NCI-H510A (cell line): ENCODE measurements at regions not wholly inside any gene's neighbourhood (a gene's known extent, or its start where the extent isn't known, plus 50 kb on each side); places are given as distances from the start of the nearest gene placed in this dataset.
"Not testable (repeated sequence)": the region's sequence is repeated elsewhere in the genome, so short reads cannot be mapped to it uniquely, and the experiment has no call there.

ENCODE experiments used
- DNase-seq: peaks from one replicate; lab custom pipeline; 2025; lab: John Stamatoyannopoulos, UW

GRCh38 chr10:52540479-52540984, 226.5 kb downstream of the DKK1 start:
- DNase-seq, result no peak

DNA sequence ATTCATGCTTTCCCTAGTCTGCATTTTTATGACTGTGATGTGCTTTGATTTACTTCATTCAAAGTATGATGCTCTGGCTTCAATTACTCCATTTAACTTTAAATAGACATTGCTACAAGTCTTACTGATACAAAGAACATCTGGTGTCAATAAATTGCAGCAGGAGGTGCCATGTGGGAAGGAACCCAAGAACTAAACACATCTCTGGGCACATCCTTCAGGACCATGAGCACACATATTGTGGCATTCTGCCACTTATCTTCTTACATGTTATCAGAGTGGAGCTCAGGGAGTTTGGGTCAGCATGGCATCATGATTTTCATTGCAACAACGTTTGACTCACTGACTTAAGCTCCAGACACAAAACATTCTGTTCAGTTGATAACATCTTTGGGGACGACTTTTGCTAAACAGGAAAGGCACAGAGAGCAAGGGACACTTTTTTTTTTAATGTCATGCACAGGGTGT, 227.0 kb downstream of the DKK1 start:
- no peak for DNase-seq

DNA sequence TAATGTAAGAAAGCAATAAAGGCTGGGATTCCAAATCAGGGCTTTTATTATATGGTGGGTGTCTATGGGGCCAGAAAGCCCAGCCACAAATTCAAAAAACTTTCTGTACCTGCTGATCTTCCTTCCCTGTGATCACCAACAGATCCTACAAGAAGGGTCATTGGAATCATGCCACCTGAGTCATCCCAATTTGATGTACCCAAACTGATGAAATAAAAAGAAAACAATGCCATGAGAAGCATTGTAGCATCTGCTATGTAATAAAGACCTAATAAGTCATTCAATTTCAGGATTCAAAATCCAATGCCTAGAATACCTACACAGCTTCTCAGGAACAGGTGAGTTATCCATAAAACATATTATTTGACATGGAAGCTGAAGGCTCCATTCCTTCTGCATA, 228.8 kb downstream of the DKK1 start:
- no peak for DNase-seq

GRCh38 chr10:52551046-52551445, 221.5 kb downstream of the MBL2 start:
- DNase-seq, result no peak

DNA sequence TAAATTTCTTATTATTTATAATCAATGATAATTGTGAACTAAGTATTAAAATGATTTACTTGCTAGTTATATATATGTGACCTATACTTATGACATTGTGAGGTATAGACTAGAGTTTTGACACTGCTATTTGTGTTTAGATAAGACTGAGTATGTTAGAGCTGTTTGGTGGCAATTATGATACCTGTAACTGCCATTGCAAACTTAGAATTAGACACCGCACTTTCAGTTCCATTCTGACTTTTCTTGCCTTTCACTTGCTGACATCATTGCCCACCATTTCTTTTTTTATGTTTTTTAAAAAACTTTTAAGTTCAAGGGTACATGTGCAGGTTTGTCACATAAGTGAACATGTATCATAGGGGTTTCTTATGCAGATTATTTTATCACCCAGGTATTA, 214.5 kb downstream of the MBL2 start:
- DNase-seq, result no peak

DNA sequence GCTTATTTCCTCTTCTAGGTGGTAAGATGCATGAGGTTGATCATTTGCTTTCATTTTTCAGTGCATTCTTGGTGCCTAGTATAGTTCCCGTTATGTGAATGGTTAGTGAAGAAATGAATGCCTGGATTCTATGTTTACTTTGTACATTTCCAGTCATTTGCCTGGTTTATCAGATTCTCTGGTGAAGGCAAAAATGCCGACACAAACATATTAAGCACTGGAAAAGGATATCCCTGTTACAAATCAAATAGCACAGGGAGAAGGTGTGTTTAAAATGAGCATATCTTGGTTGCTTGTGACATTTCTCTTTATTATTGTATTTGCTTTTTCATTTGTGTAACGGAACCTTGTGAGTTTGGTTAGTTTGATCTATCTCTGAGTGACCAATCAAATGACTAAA, 211.3 kb downstream of the MBL2 start:
- no peak for DNase-seq

DNA sequence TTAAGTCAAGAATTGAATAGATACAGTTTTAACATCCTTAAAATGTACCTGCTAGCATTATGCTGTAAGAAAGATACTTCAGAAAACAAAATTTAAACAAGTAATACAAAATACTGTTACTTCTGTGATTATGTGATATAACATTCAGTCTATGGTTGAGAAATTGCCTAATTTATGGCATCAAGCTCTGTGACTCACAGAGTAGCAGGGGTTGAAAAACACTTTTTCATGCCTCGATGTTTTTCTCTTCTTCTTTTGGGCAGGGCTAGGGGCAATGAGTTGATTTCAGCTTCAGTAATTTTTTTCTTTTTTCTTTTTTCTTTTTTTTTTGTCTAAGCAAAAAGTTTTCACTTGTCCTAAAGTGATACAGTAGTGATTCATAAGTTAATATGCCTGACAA, 209.2 kb downstream of the MBL2 start:
- DNase-seq, result no peak

DNA sequence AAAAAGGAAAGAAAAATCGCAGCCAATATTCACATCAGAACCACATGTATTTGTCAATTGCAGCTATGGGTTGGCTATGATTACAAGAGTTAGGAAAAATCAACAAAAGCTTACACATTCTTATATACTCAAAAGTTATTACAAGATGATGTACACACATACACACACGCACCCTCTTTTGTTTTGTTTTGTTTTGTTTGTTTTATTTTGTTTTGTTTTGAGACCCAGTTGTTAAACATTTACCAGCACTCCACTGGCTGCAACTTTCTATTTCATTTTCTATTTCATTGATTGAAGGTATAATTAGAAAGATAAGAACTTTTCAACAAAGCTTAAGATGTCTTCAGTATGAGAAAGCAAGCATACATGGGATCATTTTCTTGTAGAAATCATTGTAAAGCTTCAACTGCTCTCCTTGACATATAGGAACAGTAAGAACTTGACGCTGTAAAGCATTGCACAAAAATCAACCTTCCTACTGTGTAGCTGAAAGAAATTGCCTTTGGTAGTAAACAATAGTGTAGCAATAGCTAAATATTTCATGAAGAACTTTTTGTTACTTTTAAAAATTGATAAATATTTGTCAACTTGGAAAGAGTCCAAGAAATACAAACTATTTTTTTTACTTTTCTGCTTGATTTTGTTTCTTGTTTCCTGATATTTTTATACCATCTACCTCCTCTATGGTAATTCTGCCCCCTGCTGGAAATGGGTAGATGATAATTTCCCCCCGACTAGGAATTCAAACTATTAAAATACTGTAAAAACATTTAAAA, 205.9 kb downstream of the MBL2 start:
- DNase-seq, result no peak

DNA sequence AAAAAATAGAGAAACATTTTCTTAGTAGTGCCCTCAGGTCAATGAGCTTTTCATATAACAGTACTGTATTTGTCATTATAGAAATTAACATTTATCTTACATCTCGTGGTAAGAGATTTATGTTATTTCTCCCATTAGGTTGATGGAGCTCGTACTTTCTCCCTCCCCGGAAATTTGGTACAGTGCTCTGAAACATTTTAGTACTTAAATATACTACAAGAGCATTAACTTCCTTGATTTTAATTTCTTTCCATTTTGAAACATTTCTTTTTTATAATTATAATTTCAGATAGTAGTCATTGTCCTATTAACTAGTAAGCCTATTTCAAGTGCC, 205.4 kb downstream of the MBL2 start:
- DNase-seq, result no peak

- no peak for DNase-seq
Measured at GRCh38 chr10:52568309-52568708, 204.3 kb downstream of the MBL2 start.

DNA sequence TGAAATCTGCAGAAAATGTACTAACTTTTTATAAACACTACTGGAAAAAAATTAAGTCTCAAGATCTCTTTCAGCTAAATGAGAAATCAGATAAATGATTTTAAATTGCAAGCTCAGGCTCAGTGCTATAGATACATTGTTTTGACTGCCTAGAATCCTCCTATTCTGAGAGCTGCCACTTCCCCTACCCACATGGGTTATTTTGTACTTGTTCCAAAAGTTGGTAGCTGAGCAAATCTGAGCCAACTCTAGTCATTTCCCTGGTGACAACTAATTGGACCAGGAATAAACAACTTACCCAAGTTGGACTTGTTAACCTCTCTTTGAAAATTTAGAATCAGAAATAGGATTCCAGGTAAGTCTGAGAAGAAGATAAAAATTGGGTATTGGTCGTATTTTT, 202.1 kb downstream of the MBL2 start:
- DNase-seq, result no peak

GRCh38 chr10:52571018-52571417, 201.6 kb downstream of the MBL2 start:
- DNase-seq, result no peak

DNA sequence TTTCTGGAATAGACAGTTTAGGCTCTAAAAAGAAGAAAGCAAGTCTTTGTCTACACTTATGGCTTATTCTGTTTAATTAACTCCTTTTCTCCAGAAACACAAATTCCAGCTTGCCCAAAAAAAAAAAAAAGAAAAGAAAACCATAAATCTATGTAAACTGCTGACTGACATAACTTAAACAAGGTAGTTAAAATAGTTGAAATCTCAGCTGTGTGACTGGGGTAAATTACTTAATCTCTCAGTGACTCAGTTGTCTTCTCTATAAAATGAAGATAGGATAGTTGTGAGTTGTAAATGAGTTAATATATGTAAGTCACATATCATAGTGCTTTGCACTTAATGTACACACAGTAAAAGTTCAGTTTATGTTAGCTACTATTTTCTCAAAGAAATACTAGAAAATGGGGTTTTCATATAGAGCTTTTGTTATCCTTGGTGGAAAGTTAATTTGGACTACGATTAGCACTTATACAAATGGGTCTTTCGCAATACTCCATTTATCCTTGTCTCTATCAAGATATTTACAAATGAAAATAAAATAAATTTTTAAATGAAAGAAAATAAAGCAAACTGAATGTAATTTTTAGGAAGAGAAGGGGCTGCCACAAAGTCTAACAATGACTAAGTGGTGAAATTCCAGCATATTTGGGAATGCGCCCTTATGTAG, 200.9 kb downstream of the MBL2 start:
- DNase-seq, result no peak

DNA sequence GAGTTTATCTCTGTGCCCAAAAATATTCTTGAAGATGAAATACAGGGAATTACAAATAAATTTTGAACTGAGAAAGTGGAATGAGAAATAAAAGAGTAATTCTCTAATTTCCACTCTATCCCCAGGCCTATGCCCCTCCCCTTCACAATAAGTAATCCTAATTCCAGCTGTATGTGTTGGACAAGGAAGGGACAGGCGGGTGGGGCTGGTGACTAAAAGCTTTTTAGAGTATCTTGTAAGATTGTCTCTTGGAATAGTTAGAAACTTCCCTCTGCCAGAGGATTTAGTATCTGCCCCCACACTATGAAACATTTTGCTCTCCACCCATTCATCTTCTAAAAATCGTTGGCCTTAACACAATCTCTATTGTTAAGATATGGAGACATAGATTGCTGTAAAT, 199.2 kb downstream of the MBL2 start:
- no peak for DNase-seq

GRCh38 chr10:52574697-52575096, 197.9 kb downstream of the MBL2 start:
- DNase-seq, result no peak

DNA sequence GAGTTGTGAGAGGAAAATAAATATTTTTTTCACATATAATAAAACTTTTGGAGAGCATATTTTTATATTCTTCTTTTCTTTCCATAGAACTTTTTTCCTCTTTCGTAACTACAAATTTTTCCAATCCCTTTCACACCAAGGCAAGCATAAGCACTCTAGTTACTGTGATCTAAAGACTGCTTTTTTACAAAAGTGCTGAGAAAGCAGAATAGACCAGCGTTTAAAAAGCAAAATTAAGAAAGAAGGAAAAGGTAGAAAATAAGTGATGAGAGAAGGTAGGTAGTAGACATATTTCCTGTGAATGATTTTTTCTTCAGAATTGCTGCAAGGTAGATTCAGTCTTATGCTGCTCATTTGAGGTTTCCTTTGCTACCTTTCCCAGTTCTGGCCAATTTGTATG, 195.5 kb downstream of the MBL2 start:
- no peak for DNase-seq

DNA sequence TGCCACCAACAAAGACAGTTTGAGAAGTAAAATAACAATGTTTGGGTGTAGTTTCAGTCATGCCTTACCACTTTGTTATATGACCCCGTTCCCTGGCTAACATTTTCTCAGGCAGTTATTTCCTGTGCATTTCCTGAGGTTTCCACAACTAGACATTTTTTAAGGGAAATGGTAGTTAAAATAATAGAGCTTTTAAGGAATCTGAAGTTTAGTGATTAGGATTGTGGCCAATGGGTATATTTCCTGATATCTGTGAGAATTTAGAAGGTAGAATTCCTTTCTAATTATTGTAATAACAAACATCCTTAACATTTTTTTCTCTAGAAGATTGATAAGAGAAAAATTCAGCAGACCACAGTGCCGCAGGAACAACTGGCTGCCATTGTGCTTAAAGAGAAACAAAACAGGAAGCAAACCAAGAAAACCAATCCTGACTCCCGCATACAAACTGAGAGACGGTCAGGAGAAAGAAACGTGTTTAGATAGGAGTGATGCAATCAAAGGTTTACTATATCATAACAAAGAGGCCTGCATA, 193.6 kb downstream of the MBL2 start:
- no peak for DNase-seq

DNA sequence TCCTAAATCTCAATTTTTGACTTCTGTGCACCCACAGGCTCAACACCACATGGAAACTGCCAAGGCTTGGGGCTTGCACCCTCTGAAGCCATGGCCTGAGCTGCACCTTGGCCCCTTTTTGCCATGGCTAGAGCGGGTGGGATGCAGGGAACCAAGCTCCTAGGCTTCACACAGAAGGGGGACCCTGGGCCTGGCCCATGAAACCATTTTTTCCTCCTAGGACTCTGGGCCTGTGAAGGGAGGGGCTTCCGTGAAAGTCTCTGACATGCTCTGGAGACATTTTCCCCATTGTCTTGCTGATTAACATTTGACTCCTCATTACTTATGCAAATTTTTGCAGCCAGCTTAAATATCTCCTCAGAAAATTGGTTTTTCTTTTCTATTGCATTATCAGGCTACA, 190.9 kb downstream of the MBL2 start:
- not testable (repeated sequence) for DNase-seq

DNA sequence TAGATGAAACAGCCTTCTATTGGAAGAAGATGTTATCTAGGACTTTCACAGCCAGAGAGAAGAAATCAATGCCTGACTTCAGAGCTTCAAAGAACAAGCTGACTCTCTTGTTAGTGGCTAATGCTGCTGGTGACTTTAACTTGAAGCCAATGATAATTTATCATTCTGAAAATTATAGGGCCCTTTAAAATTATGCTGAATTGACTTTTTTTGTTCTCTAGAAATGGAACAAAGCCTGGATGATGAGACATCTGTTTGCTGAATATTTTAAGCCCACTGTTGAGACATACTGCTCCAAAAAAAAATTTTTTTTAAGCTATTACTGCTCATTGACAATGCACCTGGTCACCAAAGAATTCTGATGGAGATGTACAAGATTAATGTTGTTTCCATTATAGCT, 189.2 kb downstream of the MBL2 start:
- DNase-seq, result no peak

DNA sequence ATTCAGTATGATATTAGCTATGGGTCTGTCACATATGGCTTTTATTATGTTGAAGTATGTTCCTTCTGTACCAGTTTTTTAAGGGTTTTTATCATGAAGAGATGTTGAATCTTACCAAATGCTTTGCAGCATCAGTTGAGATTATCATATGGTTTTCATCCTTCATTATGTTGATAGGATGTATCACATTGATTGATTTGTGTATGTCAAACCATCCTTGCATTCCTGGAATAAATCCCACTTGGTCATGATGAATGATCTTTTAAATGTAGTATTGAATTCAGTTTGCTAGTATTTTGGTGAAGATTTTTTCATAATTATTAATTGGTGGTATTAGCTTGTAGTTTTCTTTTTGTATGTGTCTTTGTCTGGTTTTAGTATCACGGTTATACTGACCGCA, 185.9 kb downstream of the MBL2 start:
- DNase-seq, result no peak

- no peak for DNase-seq
Measured at GRCh38 chr10:52597189-52597863, 175.3 kb downstream of the MBL2 start.

DNA sequence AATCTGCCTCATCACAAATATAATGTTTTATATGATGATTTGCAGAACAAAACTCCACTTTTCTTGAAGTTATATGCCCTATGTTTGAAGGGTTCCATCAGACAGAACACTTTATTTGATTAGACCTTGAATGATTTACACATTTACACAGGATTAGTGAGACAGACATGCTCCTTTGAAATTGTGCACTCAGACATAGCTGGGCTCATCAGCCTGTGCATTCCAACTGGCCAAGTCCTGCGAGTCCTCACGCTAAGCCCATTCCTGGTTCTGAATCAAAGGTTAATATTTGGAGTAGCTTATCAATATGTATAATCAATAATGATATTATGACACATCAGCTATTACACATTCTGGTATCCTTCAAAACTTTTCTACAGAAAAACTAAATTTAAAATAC, 173.6 kb downstream of the MBL2 start:
- no peak for DNase-seq
